Breast epithelium (tissue), 3 donors: ENCODE measurements at regions not wholly inside any gene's neighbourhood (a gene's known extent, or its start where the extent isn't known, plus 50 kb on each side); places are given as distances from the start of the nearest gene placed in this dataset.

ENCODE experiments used
- CTCF ChIP-seq, 3 donors: fragments of 450-650 bp; IDR thresholded peaks; one replicate each; pipeline ENCODE4 v1.5.1; 2016 to 2017; ENCODE audit warnings: antibody characterized with exemption in 3 of 3, mild to moderate bottlenecking in 3 of 3, moderate library complexity in 3 of 3
- POLR2A ChIP-seq: fragments of 450-650 bp; IDR thresholded peaks from one replicate; pipeline ENCODE4 v1.6.1; 2016; ENCODE audit warnings: antibody characterized with exemption, mild to moderate bottlenecking, moderate library complexity

- no peak for TF ChIP-seq CTCF (IDR thresholded peaks at IDR 0.05)
- TF ChIP-seq POLR2A: no peak
These were observed 161.2 kb upstream of the ABI3BP start for GRCh38 chr3:101154401-101154800.
